ENCODE measurements at regions not wholly inside any gene's neighbourhood (a gene's known extent, or its start where the extent isn't known, plus 50 kb on each side); places are given as distances from the start of the nearest gene placed in this dataset.
"Not testable (repeated sequence)": the region's sequence is repeated elsewhere in the genome, so short reads cannot be mapped to it uniquely, and the experiment has no call there.

GRCh38 chrX:28472926-28473325, 114.3 kb upstream of the IL1RAPL1 start:
- DNase-seq (ENCODE audit: low read depth), result no peak

- no peak for DNase-seq (ENCODE audit: low read depth)
Measured at GRCh38 chrX:28487818-28488217, 99.4 kb upstream of the IL1RAPL1 start.

- DNase-seq (ENCODE audit: low read depth), result no peak
Measured at GRCh38 chrX:28491322-28491721, 95.9 kb upstream of the IL1RAPL1 start.

GRCh38 chrX:28491941-28492340, 95.3 kb upstream of the IL1RAPL1 start:
- DNase-seq (ENCODE audit: low read depth), result no peak

GRCh38 chrX:28498658-28499057, 88.6 kb upstream of the IL1RAPL1 start:
- DNase-seq (ENCODE audit: low read depth), result peak; percentile 0

GRCh38 chrX:28502667-28503066, 84.6 kb upstream of the IL1RAPL1 start:
- DNase-seq (ENCODE audit: low read depth), result not testable (repeated sequence)

GRCh38 chrX:28507650-28508049, 79.6 kb upstream of the IL1RAPL1 start:
- not testable (repeated sequence) for DNase-seq (ENCODE audit: low read depth)

GRCh38 chrX:28520786-28521185, 66.5 kb upstream of the IL1RAPL1 start:
- no peak for DNase-seq (ENCODE audit: low read depth)

GRCh38 chrX:28528354-28528753, 58.9 kb upstream of the IL1RAPL1 start:
- DNase-seq (ENCODE audit: low read depth), result not testable (repeated sequence)
